Superior temporal gyrus (tissue), 1 donor: ENCODE measurements at regions not wholly inside any gene's neighbourhood (a gene's known extent, or its start where the extent isn't known, plus 50 kb on each side); places are given as distances from the start of the nearest gene placed in this dataset.
"Not testable (repeated sequence)": the region's sequence is repeated elsewhere in the genome, so short reads cannot be mapped to it uniquely, and the experiment has no call there.

Experiments used
- DNase-seq: peaks from one replicate; pipeline ENCODE4 v3.0.0-alpha.2; 2016; ENCODE audit errors: extremely low spot score

- no peak for DNase-seq
Observed at GRCh38 chrX:93868289-93868965, 194.4 kb downstream of the FAM133A start.

GRCh38 chrX:93874554-93874953 lies 200.5 kb downstream of the FAM133A start:
- peak; percentile 62 for DNase-seq

- DNase-seq: no peak
Observed at GRCh38 chrX:93875621-93876282, 201.7 kb downstream of the FAM133A start.

- not testable (repeated sequence) for DNase-seq
Observed at GRCh38 chrX:93921041-93921440, 247.0 kb downstream of the FAM133A start.

- peak; percentile 8 for DNase-seq
Observed at GRCh38 chrX:93932471-93933220, 258.6 kb downstream of the FAM133A start.

- DNase-seq: no peak
Observed at GRCh38 chrX:93977641-93978040, 303.6 kb downstream of the FAM133A start.

- no peak for DNase-seq
Observed at GRCh38 chrX:93985344-93986307, 311.6 kb downstream of the FAM133A start.
